H1 (cell line): ENCODE measurements at regions not wholly inside any gene's neighbourhood (a gene's known extent, or its start where the extent isn't known, plus 50 kb on each side); places are given as distances from the start of the nearest gene placed in this dataset.

Experiments
- EZH2 ChIP-seq: fragments of 200-600 bp; sonication (generic); IDR thresholded peaks from 2 replicates; pipeline ENCODE4 v1.7.1; 2012; ENCODE audit warnings: low read depth, mild to moderate bottlenecking, moderate library complexity, low read length, inconsistent platforms; ENCODE audit not compliant: severe bottlenecking
- PHF8 ChIP-seq: fragments of 200-600 bp; sonication (generic); conservative IDR thresholded peaks from 2 replicates; pipeline ENCODE4 v1.7.1; 2012; ENCODE audit warnings: low read depth, mild to moderate bottlenecking, inconsistent platforms, low read length, moderate library complexity
- ZNF274 ChIP-seq: IDR thresholded peaks from 2 replicates; pipeline ENCODE4 v1.7.0; 2012; ENCODE audit warnings: low read length, borderline replicate concordance; ENCODE audit errors: extremely low read depth

DNA sequence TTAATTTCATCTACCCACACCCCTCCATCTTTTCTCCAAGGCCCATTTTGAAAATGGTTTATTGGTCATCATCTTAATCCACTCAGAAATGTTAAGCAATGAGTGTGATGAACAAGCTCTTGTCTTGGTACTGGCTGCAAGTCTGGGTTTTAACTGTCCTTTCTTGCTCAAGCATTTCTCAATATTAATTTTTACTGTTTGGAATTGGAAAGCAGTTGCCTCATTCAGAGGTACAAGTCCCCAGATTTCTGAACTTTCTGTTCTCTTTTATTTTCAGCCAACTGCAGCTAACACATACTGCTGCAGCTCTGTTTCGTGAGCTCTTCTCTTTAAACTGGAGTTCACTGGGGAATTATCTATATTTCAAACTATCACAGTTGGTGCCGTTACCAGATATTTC is 99.4 kb upstream of the TEX51 start:
- TF ChIP-seq PHF8 (no peak), ZNF274 (no peak), EZH2 (no peak)
